Epithelial cell of esophagus (primary cell): ENCODE measurements at regions not wholly inside any gene's neighbourhood (a gene's known extent, or its start where the extent isn't known, plus 50 kb on each side); places are given as distances from the start of the nearest gene placed in this dataset.

Experiments
- DNase-seq: peaks from one replicate; pipeline ENCODE4 v3.0.0; 2010; ENCODE audit warnings: low read depth
- H3K4me3 ChIP-seq: 2 replicates; pipeline ENCODE4 v1.5.1; 2011; ENCODE audit warnings: mild to moderate bottlenecking, low read length, control low read depth
- CTCF ChIP-seq: IDR thresholded peaks from 2 replicates; pipeline ENCODE4 v1.5.1; 2011; ENCODE audit warnings: low read depth, mild to moderate bottlenecking, low read length, control low read depth, inconsistent platforms; ENCODE audit not compliant: insufficient read depth; ENCODE audit errors: missing control alignments

GRCh38 chr11:27757953-27758352 is 57.7 kb upstream of the BDNF start:
- no peak for TF ChIP-seq CTCF
- DNase-seq, result peak; percentile 31

DNA sequence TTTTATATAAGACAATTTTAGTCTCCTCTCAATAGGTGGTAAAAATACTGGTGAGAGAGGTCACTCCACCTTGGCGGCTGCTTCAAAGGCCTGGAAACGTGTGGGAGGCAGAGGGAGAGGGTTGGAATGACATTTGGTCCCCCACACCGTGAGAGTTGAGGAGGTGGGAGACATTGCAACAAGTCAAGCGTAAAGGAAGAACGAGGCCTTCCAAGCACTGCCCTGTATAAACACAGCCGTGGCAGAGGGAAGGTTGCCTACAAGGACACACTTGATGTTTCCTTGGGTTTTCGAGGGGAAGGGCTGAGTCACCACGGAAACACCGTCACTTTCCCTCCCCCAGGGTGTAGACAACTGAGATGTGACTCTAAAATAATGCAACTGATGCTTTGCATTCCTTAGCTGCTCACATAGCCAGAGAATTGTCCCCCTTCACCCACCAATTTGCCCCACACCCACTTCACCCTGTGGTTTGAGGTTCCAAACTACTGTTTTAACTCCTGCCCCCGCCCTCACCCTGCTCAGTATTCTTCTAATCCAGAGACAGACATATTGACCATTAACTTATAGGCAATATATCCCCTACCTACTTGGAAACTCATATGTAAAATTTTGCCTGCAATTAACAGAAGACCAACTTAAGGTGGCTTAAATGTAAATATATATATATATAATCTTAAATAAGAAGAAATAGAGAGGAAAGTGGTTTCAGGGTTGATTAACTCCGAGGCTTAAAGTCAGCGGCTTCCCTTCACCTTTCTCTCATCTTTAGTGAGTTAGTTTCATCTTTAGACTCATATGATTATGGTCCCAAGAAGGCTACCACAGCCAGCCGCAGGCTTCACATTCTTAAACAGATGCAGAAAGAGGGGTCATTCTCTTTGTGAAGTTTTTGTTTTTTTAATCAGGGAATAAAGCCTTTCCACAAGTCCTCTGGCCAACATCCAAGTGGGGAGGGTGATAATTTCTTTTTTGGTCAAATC is 54.1 kb upstream of the BDNF start:
- H3K4me3 ChIP-seq, result no peak overlapping the region
- no peak for TF ChIP-seq CTCF
- peak; percentile 24 for DNase-seq

More at GRCh38 chr11:27757953-27758352, 57.7 kb upstream of the BDNF start:
- H3K4me3 ChIP-seq, result no peak overlapping the region
